Peyer's patch (tissue), 4 donors: ENCODE measurements at regions not wholly inside any gene's neighbourhood (a gene's known extent, or its start where the extent isn't known, plus 50 kb on each side); places are given as distances from the start of the nearest gene placed in this dataset.
"Not testable (repeated sequence)": the region's sequence is repeated elsewhere in the genome, so short reads cannot be mapped to it uniquely, and the experiment has no call there.

Source experiments
- DNase-seq, 3 donors: peaks; one replicate each; pipeline ENCODE4 v3.0.0-alpha.2; 2017 to 2019
- H3K27ac ChIP-seq, 4 donors: fragments of 200-600 bp; sonication (generic); one replicate each; pipeline ENCODE4 v1.5.1; 2016 to 2019
- H3K27me3 ChIP-seq, 2 donors: fragments of 200-600 bp; sonication (generic); one replicate each; pipeline ENCODE4 v1.5.1; 2019
- H3K36me3 ChIP-seq, 3 donors: fragments of 200-600 bp; sonication (generic); one replicate each; pipeline ENCODE4 v1.5.1; 2016 to 2019
- H3K4me1 ChIP-seq, 4 donors: fragments of 200-600 bp; sonication (generic); one replicate each; pipeline ENCODE4 v1.5.1; 2016 to 2019
- H3K4me3 ChIP-seq, 4 donors: fragments of 200-600 bp; sonication (generic); 1 replicate in 3 of 4; 2 replicates in 1 of 4; pipeline ENCODE4 v1.5.1; 2016 to 2019; ENCODE audit warnings: mild to moderate bottlenecking in 1 of 4
- H3K9me3 ChIP-seq, 4 donors: fragments of 200-600 bp; sonication (generic); one replicate each; pipeline ENCODE4 v1.5.1; 2016 to 2019; ENCODE audit warnings: mild to moderate bottlenecking in 1 of 4
- POLR2A ChIP-seq, 2 donors: fragments of 450-650 bp; IDR thresholded peaks; one replicate each; pipeline ENCODE4 v1.5.1; 2017; ENCODE audit warnings: antibody characterized with exemption in 2 of 2, mild to moderate bottlenecking in 2 of 2, moderate library complexity in 2 of 2
- TF ChIP-seq, protein P1 (sequence below), 6 experiments: fragments of 450-650 bp in 4 of 6; fragments of 200-600 bp in 2 of 6; sonication (generic) in 1 of 6; IDR thresholded peaks; one replicate each; pipeline ENCODE4 v1.5.1; 2017 to 2019; ENCODE audit warnings: antibody characterized with exemption in 6 of 6, mild to moderate bottlenecking in 3 of 6, moderate library complexity in 1 of 6

DNA sequence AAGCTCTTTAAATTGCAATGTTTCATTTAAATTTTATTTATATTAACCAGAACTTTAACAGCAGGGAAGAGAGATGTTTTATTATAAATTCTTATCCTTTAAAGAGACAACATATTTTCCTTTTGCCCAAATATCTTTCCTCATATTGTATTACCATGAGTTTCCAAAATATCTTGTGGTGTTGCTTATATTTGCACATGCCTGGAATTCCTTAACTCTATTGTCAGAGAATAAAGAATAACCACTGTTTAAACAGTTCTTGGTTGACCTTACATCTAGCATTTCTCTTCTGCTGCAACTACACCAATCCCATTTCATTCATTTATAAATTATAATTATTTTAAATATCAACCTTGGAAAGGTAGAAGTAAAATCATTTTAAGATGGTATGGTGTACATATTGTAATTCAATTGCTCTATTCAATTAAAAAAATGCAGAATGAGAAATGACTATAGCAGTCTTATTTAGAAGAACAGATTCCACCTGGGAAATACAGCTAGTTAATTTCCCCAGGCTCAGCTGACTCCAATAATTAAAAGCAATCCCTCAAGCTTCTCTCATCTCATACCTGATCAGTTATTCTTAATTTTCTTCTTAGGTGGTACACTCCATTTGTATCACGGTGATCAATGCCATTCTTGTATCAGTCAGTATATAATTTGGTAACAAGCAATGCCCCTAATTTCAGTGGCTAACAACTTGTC, 923.3 kb downstream of the KCNA4 start:
- H3K27ac ChIP-seq = no peak overlapping the region
- H3K4me3 ChIP-seq = no peak overlapping the region
- H3K36me3 ChIP-seq = no peaks in the 10 kb centered on the region
- H3K4me1 ChIP-seq = no peaks in the 10 kb centered on the region
- H3K9me3 ChIP-seq = no peaks in the 10 kb centered on the region
- H3K27me3 ChIP-seq = no peaks in the 10 kb centered on the region
- no peak for TF ChIP-seq POLR2A (IDR thresholded peaks at IDR 0.05)
- TF ChIP-seq, protein P1, sequence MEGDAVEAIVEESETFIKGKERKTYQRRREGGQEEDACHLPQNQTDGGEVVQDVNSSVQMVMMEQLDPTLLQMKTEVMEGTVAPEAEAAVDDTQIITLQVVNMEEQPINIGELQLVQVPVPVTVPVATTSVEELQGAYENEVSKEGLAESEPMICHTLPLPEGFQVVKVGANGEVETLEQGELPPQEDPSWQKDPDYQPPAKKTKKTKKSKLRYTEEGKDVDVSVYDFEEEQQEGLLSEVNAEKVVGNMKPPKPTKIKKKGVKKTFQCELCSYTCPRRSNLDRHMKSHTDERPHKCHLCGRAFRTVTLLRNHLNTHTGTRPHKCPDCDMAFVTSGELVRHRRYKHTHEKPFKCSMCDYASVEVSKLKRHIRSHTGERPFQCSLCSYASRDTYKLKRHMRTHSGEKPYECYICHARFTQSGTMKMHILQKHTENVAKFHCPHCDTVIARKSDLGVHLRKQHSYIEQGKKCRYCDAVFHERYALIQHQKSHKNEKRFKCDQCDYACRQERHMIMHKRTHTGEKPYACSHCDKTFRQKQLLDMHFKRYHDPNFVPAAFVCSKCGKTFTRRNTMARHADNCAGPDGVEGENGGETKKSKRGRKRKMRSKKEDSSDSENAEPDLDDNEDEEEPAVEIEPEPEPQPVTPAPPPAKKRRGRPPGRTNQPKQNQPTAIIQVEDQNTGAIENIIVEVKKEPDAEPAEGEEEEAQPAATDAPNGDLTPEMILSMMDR (IDR thresholded peaks at IDR 0.05) = no peak
- no peak for DNase-seq

- TF ChIP-seq, protein P1 (IDR thresholded peaks at IDR 0.05) = no peak
- no peak for TF ChIP-seq POLR2A (IDR thresholded peaks at IDR 0.05)
Observed at GRCh38 chr11:29087200-29087812, 929.5 kb downstream of the KCNA4 start.

GRCh38 chr11:29075726-29076125, 941.1 kb downstream of the KCNA4 start:
- H3K4me3 ChIP-seq = no peak overlapping the region
- H3K4me1 ChIP-seq = no peaks in the 10 kb centered on the region
- H3K27ac ChIP-seq = no peak overlapping the region
- DNase-seq = no peak
- no peaks in the 10 kb centered on the region for H3K27me3 ChIP-seq
- H3K36me3 ChIP-seq = no peaks in the 10 kb centered on the region
- H3K9me3 ChIP-seq = peaks cover 0 to 5% (median 0%) of the 10 kb centered on the region in 4 donors
- TF ChIP-seq POLR2A (IDR thresholded peaks at IDR 0.05) = no peak
- TF ChIP-seq, protein P1 (IDR thresholded peaks at IDR 0.05) = no peak

More at GRCh38 chr11:29087200-29087812, 929.5 kb downstream of the KCNA4 start:
- no peaks in the 10 kb centered on the region for H3K4me1 ChIP-seq
- no peak overlapping the region for H3K27ac ChIP-seq
- no peaks in the 10 kb centered on the region for H3K27me3 ChIP-seq
- DNase-seq = no peak
- no peaks in the 10 kb centered on the region for H3K36me3 ChIP-seq
- no peaks in the 10 kb centered on the region for H3K9me3 ChIP-seq
- H3K4me3 ChIP-seq = no peak overlapping the region

- no peak for DNase-seq
- TF ChIP-seq POLR2A (IDR thresholded peaks at IDR 0.05) = no peak
- TF ChIP-seq, protein P1 (IDR thresholded peaks at IDR 0.05) = no peak
- Histone ChIP-seq H3K27ac (no peak overlapping the region), H3K27me3 (no peaks in the 10 kb centered on the region), H3K4me1 (no peaks in the 10 kb centered on the region), H3K4me3 (no peak overlapping the region), H3K36me3 (no peaks in the 10 kb centered on the region), H3K9me3 (no peaks in the 10 kb centered on the region)
Observed at GRCh38 chr11:29063630-29064361, 953.0 kb downstream of the KCNA4 start.

GRCh38 chr11:29061452-29061851, 953.3 kb downstream of the METTL15 start:
- no peaks in the 10 kb centered on the region for H3K4me1 ChIP-seq
- H3K27me3 ChIP-seq = no peaks in the 10 kb centered on the region
- H3K4me3 ChIP-seq = no peak overlapping the region
- no peaks in the 10 kb centered on the region for H3K9me3 ChIP-seq
- TF ChIP-seq, protein P1 (IDR thresholded peaks at IDR 0.05) = no peak
- TF ChIP-seq POLR2A (IDR thresholded peaks at IDR 0.05) = no peak
- H3K36me3 ChIP-seq = no peaks in the 10 kb centered on the region
- DNase-seq = no peak
- no peak overlapping the region for H3K27ac ChIP-seq

DNA sequence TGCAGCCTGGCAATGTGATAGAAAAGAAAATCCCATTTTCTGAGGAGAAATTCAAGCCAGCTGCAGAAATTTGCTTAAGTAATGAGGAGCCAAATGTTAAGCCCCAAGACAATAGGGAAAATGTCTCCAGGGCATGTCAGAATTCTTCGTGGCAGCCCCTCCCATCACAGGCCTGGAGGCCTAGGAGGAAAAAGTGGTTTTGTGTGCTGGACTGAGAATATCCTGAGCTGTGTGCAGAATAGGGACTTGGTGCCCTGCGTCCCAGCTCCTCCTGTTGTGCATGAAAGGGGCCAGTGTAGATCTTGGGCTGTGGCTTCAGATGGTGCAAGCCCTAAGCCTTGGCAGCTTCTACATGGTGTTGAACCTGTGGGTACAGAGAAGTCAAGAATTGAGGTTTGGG, 948.3 kb downstream of the METTL15 start:
- not testable (repeated sequence) for DNase-seq, H3K9me3 ChIP-seq

More for the DNA sequence above, 948.3 kb downstream of the METTL15 start:
- H3K27me3 ChIP-seq, H3K4me1 ChIP-seq, H3K27ac ChIP-seq, H3K36me3 ChIP-seq, H3K4me3 ChIP-seq: not testable (repeated sequence)
